Mesodermal cell (in vitro differentiated cells): ENCODE measurements at regions not wholly inside any gene's neighbourhood (a gene's known extent, or its start where the extent isn't known, plus 50 kb on each side); places are given as distances from the start of the nearest gene placed in this dataset.
"Not testable (repeated sequence)": the region's sequence is repeated elsewhere in the genome, so short reads cannot be mapped to it uniquely, and the experiment has no call there.

ENCODE experiments used
- H3K27ac ChIP-seq: 2 replicates; pipeline ENCODE4 v1.7.0; 2013; ENCODE audit warnings: mild to moderate bottlenecking, low read depth, low read length, moderate library complexity; ENCODE audit not compliant: severe bottlenecking
- H3K36me3 ChIP-seq: 2 replicates; pipeline ENCODE4 v1.7.1; 2013; ENCODE audit warnings: mild to moderate bottlenecking, low read length, moderate library complexity; ENCODE audit not compliant: control insufficient read depth, insufficient read depth
- H3K4me1 ChIP-seq: one replicate; pipeline ENCODE4 v1.7.1; 2013; ENCODE audit warnings: mild to moderate bottlenecking, low read length; ENCODE audit not compliant: insufficient read depth, control insufficient read depth, poor library complexity, severe bottlenecking
- H3K4me3 ChIP-seq: 2 replicates; pipeline ENCODE4 v1.7.0; 2013; ENCODE audit warnings: low read length, control low read depth, mild to moderate bottlenecking; ENCODE audit not compliant: insufficient read depth, poor library complexity, severe bottlenecking; ENCODE audit errors: extremely low read depth
- H3K9me3 ChIP-seq: 2 replicates; pipeline ENCODE4 v1.7.1; 2013; ENCODE audit warnings: mild to moderate bottlenecking, low read length, moderate library complexity; ENCODE audit not compliant: control insufficient read depth
- WGBS, 2 experiments: methylation state at CpG; one replicate each; pipeline ENCODE4 v1.1.5; 2013; ENCODE audit warnings: missing lambda C conversion rate in 2 of 2; ENCODE audit not compliant: insufficient coverage in 2 of 2; 5-methylcytosine and 5-hydroxymethylcytosine counted together

- no peak overlapping the region for H3K27ac ChIP-seq
- no peaks in the 10 kb centered on the region for H3K36me3 ChIP-seq
- no peaks in the 10 kb centered on the region for H3K4me1 ChIP-seq
- H3K4me3 ChIP-seq, result no peak overlapping the region
- H3K9me3 ChIP-seq, result peaks cover 5% of the 10 kb centered on the region
- 0 to 20% methylated on average over 1 to 2 of the region's 2 CpGs for WGBS, 2 experiments
Observed at GRCh38 chr14:99995700-99996356, 69.4 kb upstream of the EVL start.

GRCh38 chr14:99996951-99997571, 68.2 kb upstream of the EVL start:
- Histone ChIP-seq H3K36me3 (no peaks in the 10 kb centered on the region), H3K9me3 (peaks cover 17% of the 10 kb centered on the region), H3K27ac (no peak overlapping the region), H3K4me1 (no peaks in the 10 kb centered on the region), H3K4me3 (no peak overlapping the region)
- 84 to 93% methylated on average over 4 of the region's 5 CpGs for WGBS, 2 experiments

DNA sequence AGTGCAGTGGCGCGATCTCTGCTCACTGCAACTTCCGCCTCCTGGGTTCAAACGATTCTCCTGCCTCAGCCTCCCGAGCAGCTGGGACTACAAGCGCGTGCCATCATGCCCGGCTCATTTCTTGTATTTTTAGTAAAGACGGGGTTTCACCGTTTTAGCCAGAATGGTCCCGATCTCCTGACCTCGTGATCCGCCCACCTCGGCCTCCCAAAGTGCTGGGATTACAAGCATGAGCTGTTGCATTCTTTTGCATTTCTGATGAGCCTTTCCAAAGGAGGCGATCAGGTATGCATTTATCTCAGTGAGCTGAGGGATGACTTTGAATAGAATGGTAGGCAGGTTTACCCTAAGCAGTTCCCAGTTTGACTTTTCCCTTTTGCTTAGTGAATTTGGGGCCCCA, 64.8 kb upstream of the EVL start:
- not testable (repeated sequence) for H3K4me1 ChIP-seq, H3K27ac ChIP-seq, H3K4me3 ChIP-seq, H3K36me3 ChIP-seq
- 91 to 96% methylated on average over 13 to 14 of the region's 15 CpGs for WGBS, 2 experiments
- peaks cover 26% of the 10 kb centered on the region for H3K9me3 ChIP-seq

DNA sequence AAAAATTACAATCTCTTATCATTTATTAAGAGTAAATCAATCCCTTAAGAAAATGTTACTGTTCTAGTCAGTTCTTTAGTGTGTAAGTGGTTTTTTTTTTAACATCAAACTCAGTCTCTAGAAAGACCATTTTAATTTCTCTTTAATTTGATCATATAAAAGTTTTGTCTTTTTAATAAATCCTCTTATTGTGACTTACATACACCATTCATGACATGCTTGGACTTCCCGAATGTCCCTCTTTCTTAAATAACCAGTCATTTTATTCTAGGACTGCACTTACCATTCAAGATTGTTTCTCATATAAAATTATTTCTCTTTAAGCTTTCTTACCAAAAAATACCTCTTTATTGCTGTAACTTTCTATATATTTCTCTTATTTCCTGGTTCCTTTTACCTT, 60.8 kb upstream of the EVL start:
- no peaks in the 10 kb centered on the region for H3K4me1 ChIP-seq
- no peak overlapping the region for H3K4me3 ChIP-seq
- no peak overlapping the region for H3K27ac ChIP-seq
- no peaks in the 10 kb centered on the region for H3K36me3 ChIP-seq
- 63 to 100% methylated on average over 1 of the region's 1 CpG for WGBS, 2 experiments
- peaks cover 34% of the 10 kb centered on the region for H3K9me3 ChIP-seq

DNA sequence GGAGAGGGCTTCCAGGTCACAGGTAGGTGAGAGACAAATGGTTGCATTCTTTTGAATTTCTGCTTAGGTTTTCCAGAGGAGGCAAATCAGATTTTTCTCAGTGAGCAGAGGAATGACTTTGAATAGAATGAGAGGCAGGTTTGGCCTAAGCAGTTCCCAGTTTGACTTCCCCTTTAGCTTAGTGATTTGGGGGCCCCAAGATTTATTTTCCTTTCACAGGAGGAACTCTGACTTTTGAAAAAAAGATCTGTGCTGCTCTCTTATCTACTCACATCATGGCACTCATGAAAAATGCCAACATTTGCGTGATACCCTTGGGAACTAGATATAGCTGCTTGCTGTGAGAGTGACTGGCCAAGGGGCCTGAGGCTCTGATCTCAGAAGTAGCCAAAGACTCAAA, 58.0 kb upstream of the EVL start:
- H3K36me3 ChIP-seq, result no peaks in the 10 kb centered on the region
- no peak overlapping the region for H3K27ac ChIP-seq
- H3K4me1 ChIP-seq, result no peaks in the 10 kb centered on the region
- no peak overlapping the region for H3K4me3 ChIP-seq
- peaks cover 20% of the 10 kb centered on the region for H3K9me3 ChIP-seq
- WGBS, 2 experiments, result 90 to 100% methylated on average over 1 of the region's 1 CpG

DNA sequence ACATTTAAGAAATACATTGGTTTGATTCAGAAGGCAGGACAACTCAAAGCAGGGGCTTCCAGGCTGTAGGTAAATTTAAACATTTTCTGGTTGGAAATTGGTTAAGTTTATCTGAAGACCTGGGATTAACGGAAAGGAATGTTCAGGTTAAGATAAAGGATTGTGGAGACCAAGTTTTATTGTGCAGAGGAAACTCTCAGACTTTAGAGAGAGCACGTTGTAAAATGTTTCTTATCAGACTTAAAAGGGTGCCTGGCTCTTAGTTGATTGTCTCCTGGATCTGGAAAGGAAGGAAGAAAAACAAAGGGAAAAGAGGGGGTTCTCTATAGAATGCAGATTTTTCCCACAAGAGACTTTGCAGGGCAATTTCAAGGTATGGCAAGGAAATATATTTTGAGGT, 55.4 kb upstream of the EVL start:
- H3K36me3 ChIP-seq, H3K4me3 ChIP-seq, H3K4me1 ChIP-seq: not testable (repeated sequence)
- WGBS, 2 experiments, result 65 to 68% methylated on average over 2 of the region's 2 CpGs
- H3K27ac ChIP-seq, result peak overlapping the region; percentile 96
- peaks cover 10% of the 10 kb centered on the region for H3K9me3 ChIP-seq

DNA sequence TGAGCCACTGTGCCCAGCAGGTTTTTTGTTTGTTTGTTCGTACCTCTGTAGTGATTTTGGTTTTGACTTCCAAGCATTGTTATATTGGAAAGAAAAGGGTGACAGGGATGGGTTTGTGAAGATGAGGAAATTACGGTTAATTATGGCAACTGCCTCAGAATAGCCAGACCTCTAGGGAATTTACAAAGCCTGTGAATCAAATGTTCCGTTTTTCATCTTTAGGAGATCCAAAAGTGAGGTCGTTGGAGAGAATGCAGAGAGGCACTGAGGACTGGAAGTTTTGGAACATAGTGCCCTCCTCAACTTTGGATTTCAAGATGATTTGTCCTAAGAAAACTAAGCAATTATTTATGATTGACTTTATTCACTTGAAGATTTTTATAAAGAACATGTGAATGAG, 54.5 kb upstream of the EVL start:
- H3K36me3 ChIP-seq, result no peaks in the 10 kb centered on the region
- H3K9me3 ChIP-seq, result peaks cover 6% of the 10 kb centered on the region
- H3K4me1 ChIP-seq, result no peaks in the 10 kb centered on the region
- H3K4me3 ChIP-seq, result no peak overlapping the region
- peak overlapping the region; percentile 96 for H3K27ac ChIP-seq
- 86 to 98% methylated on average over 4 of the region's 4 CpGs for WGBS, 2 experiments

DNA sequence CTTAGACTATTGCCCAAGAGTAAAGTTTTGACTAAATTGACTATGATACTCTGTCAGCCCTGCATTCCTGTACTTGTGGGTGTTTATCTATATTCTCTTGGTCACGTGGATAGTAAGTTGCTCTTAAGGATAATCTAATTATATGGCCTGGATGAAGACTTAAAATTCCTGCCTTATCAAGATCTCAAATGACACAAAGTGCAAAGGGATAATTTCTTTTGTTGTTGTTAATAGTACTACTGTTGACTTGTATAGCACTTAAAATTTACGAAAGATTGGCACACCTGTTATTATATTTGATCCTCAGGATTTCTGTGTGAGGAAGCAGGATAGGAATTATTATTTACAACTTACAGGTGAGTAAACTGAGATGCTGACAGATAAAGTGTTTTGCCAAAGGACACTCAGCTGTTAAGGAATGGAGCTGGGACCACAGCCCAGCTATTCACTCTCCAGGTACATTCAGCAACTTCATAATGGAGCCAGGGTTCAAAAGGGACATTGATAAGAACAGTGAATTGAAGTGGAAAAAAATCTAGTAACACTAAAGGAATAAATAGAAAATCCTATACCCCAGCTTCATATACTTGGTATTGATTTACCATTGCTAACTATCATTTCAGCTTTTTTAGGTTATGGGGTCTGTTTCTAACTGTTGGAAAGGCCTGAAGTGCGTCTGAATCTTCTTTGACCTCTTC, 53.4 kb upstream of the EVL start:
- Histone ChIP-seq H3K9me3 (no peaks in the 10 kb centered on the region), H3K27ac (no peak overlapping the region), H3K4me3 (no peak overlapping the region), H3K4me1 (no peaks in the 10 kb centered on the region), H3K36me3 (no peaks in the 10 kb centered on the region)
- 67 to 100% methylated on average over 1 of the region's 3 CpGs for WGBS, 2 experiments

- Histone ChIP-seq H3K4me1 (peaks cover under 1% of the 10 kb centered on the region), H3K9me3 (no peaks in the 10 kb centered on the region), H3K27ac (no peak overlapping the region), H3K36me3 (no peaks in the 10 kb centered on the region), H3K4me3 (no peak overlapping the region)
- 100% methylated on average over 1 to 2 of the region's 2 CpGs for WGBS, 2 experiments
Observed at GRCh38 chr14:100012478-100013327, 52.5 kb upstream of the EVL start.

- Histone ChIP-seq H3K9me3 (no peaks in the 10 kb centered on the region), H3K4me1 (peaks cover 17% of the 10 kb centered on the region), H3K27ac (no peak overlapping the region), H3K4me3 (no peak overlapping the region), H3K36me3 (no peaks in the 10 kb centered on the region)
- 94 to 98% methylated on average over 6 to 9 of the region's 9 CpGs for WGBS, 2 experiments
Observed at GRCh38 chr14:100015251-100015655, 50.0 kb upstream of the EVL start.
